ENCODE measurements at regions not wholly inside any gene's neighbourhood (a gene's known extent, or its start where the extent isn't known, plus 50 kb on each side); places are given as distances from the start of the nearest gene placed in this dataset.
"Not testable (repeated sequence)": the region's sequence is repeated elsewhere in the genome, so short reads cannot be mapped to it uniquely, and the experiment has no call there.

DNA sequence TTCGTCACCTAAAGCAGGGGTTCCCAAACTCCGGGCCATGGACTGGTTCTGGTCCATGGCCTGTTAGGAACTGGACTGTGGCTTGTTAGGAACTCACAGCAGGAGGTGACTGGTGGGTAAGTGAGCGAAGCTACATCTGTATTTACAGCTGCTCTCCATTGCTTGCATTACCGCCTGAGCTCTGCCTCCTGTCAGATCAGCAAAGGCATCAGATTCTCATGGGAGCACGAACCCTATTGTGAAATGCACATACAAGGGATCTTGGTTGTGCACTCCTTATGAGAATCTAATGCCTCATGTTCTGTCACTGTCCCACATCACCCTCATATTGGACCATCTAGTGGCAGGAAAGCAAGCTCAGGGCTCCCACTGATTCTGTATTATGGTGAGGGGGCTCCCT lies 217.0 kb downstream of the ZFP36L2 start:
- DNase-seq, result no peak

DNA sequence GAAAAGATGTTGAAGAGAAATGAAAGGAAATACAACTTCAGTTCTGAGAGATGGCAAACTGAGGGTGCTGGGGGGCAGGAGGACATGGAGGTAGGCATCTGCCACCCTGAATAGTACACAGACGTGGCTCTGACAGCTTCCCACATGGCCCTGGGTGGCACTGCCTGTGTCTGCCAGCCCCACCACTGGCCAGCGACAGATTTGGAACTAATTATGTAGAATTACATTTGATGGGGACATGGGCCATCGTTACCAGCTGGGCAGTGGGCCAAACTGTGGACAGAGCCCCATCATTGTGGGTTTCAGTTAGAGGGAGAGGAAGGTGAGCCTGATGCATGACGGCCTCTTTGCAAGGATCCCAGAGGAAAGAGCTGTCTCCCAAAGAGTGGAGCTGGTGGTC lies 216.0 kb upstream of the HAAO start:
- DNase-seq, result no peak

DNA sequence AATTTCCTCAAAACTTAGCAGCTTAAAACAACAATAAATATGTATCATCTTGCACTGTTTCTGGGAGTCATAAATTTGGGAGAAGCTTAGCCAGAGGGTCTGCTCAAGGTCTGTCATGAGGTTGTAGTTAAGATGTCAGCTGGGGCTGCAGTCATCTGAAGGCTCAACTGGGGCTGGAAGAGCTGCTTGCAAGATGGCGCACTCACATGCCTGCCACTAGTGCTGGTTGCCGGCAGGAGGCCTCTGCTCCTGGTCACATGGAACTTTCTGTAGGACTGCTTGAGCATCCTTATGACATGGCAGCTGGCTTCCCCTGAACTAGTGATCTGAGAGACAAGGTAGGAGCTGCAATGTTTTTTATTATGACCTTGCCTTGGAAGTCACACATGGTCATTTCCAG lies 215.5 kb upstream of the HAAO start:
- DNase-seq, result no peak

DNA sequence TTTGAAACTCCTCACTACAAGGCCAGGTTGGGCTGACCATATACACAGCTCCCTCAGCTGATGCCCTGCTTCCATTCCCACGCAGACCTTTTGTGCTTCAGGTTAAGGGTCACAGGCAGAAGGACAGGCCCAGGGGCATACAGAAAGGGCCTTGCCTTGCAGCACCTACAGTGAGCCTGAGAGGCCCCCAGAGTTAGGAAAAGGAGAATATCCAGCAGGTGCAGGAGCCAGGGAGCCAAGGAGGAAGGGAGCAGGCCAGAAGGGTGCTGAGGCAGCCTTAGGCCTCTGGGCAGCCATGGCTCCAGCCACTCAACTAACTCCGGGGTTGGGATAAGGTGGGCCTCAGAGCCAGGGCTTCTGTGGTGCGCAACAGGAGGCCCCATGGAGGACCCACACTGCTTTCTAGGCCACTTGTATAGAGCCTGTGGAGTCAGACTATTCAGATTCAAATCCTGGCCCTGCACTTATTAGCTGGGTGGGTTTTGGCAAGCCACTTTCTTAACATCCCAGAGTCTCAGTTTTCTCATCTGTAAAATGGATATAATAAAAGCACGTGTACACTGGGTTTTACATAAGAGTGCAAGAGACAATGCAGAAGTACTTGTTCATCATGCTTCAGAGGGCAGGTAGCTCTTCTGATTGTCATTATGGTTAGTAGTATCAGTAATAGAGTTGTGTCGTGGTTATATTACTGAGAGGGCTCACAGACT lies 214.6 kb upstream of the HAAO start:
- DNase-seq, result no peak

DNA sequence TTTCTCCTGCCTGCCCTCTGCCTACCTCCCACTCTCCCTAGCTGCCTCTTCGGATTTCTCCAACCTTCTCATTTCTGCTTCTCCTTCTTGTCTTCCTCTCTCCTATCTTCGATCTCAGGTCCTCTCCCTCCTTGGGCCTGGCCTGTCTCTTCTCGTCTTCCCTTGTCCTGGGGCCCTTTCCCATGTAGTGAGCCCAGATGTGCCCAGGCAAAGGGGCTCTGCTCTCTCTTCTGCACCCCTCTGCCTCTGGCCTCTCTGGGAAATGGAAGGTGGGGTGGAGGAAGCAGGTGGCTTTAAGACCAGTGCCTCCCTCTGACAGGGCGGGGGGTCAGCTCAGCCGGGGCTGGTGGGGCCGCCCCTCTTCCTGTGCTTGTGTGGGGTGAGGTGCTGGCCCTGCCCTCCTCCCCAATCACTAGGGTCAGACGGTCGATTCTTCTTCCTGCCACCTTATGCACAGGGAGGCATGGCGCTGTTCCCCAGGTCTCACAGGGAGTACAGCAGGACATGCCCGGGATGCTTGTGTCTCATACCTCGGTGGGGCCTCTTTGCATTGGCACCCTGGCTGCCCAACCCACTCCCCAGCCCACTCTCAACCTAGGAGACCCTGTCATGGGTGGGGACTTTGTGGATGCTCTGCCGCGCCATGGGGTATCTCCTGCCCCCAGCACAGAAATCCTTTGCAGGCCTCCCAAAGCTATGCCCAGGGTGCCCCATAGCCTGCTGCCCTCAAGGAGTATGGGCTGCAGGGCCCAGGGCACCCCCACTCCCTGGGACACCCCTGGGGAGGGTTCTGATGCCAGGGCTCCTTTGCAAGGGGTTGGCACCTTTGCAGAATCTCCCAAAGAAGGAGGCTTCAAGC lies 213.8 kb upstream of the HAAO start:
- DNase-seq, result no peak

DNA sequence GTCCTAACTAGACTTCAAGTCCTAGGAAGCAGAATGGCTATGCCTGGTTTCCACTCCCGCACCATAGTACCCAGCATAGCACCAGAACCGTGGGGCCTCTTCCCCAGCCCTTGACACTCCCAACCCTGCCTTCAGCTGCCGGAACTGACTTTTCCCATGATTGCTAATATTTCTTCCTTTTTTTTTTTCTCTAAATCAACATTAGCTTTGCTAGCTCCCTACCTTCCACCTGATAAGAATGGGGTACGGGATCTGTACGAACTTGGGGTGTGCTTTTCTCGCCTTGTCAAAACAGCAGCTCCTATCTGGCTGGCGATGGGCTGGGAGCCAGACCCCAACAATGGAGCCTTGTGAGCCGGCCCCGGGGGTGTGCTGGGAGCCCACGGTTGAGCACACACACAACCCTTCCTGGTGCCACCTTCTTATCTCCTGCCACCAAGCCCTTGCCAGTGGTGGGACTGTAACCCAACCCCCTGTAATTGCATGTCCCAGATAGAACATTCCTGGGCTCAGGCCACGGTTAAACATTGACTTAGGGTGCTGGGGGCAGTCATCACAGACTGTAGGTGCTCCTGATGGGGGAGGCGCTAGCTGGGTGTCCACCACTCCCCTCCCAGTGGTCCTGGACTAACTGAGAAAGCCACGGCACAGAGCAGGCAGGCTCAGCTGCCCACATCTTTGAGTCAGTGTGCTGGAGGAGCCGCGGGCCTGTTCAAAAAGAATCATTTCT lies 213.0 kb upstream of the HAAO start:
- no peak for DNase-seq

DNA sequence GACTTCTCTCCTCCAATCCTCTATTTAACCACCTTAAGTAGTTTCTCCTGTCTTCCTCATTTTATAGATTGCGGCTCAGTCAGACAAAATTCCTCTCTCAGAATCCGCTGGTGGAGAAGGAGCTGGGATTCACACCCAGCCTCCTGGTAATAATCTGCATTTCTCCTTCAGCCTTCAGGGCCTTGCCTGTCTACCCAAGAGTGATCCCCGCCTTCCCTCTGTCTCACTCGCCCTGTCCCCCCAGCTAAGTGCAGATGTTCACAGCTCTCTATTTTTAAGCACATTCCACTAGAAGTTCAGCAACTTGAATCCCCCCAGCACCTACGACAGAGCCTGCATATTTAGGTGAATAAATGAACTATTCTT lies 212.5 kb upstream of the HAAO start:
- DNase-seq, result no peak

DNA sequence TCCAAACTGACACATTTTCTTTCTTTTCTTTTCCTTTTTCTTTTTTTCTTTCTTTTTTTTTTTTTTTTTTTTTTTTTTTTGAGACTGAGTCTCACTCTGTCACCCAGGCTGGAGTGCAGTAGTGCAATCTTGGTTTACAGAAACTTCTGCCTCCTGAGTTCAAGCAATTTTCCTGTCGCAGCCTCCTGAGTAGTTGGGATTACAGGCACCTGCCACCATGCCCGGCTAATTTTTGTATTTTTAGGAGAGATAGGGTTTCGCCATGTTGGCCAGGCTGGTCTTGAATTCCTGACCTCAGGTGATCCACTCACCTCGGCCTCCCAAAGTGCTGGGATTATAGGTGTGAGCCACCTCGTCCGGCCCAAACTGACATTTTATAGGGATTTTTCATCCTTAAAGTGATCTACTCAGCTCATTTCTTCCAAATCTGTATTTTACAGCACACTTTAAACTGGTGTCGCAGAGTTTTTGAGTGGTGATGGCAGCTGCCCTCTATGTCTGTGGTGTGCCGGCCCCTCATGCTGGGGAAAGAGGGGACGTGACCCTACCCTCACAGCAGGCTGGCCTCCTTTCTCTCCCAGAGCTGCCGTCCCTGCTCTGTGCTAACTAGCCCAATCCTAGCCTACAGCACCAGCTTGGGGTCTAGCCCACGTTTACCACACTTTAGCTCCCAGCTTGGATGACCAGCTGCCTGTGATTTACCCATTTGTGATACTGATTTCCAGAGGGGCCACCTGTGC lies 211.9 kb upstream of the HAAO start:
- DNase-seq, result not testable (repeated sequence)

DNA sequence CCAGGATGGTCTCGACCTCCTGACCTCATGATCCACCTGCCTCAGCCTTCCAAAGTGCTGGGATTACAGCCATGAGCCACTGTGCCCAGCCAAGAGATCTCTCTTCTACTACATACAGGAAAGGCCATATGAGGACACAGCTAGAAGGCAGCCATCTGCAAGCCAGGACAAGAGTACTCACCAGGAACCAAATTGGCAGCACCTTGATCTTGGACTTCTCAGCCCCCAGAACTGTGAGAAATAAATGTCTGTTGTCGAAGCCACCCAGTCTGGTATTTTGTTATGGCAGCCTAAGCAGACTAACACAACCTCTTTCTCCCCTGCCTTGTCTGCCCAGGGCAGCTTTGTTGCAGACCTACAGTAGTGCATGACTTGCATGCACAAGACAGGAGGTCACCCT lies 211.3 kb upstream of the HAAO start:
- DNase-seq, result no peak

DNA sequence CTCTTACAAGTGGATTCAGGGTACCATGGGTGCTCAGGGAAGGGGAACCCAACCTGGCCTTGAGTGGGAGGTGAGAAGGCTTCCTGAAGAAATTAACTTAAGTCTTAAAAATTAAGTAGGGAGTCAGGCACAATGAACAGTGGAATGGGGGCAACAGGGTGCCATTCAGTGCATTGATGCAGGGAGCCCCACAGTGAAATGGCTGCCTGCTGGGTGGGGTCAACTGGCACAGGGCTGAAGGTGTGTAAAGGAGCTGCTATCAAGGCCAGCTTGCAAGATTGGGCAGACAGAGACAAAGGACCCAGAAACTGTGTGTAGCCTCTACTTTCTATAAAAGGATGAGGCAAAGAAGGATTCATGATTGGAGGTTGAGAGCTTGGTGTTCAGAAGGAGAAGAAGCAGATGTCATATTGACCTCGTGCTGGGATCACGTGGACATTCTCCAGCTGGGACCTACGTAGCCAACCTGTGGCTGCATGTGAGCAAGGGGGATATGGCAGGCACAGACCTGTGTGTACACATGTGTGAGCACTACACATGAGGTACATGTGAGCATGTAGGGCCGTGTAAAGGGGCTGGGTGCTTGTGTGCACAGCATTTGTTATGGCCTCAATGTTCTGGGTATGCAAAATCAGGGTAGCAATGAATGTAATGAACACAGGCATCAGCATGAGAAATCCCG lies 209.5 kb upstream of the HAAO start:
- no peak for DNase-seq

DNA sequence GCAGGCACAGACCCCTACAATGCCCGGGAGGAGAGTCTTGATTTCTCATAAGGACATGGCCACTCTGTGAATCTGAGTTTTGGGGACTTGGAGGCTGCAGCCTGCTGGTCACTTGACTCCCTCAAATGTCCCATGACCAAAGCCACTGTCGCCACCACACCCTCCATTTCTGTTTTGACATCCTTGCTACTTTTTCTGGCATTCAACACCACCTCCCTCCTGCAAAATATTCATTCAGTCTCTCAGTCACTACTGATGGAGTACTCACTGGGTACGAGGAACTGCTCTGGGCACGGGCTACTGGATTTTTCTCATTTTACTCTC lies 208.6 kb upstream of the HAAO start:
- DNase-seq, result no peak

DNA sequence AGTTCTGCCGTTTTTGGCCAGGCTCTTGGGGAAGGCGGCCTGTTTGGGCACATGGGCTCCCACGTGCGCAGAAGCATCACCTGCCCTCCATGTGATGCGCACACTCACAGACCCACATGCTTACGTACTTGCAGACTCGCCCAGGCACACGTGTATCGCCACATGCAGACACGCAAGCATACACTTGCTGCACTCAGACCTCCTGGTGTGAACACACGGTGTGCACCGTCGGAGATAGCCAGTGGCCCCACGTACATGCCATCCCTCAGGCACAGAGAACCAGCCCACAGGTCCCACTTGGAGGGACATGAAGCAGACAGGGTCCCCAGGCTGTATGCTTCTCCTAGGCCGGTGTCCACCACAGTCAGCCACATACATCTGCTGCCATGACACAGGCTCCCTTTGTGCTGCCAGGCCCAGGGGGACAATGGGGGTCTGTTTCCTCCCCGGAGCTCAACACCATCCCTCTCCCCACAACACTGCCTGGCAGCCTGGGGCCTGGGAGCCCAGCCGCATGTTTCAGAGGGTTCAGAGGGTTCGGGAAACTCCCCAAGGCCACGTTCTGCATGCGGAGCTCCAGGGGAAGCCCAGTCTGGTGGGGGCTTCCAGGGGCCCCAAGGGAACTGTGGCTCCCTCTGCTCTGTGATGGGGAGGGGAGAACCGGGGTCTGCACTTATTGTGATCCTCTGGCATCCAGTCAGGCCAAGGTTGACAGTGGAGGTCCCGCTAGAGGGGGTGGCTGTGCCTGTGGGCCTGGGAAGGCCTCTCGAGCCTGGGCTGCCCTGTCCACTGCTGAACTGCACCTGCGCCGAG lies 208.1 kb upstream of the HAAO start:
- no peak for DNase-seq

DNA sequence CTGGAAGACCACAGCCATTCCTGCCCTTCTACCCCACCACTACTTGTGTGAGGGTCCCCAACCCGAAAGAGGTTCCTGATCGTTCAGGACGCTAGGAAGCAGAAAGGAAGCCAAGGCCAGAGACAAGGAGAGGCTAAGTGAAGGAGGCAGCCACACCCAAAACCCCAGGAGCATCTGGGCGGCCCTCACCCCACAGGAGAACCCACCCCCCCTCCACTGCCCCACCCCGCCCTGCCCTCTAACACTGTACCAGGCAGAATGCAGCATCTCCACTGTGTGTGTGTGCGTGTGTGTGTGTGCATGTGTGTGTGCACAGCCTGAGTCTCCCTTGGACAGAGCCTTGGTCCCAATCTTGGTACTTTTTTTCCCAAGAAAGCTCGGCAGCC lies 207.5 kb upstream of the HAAO start:
- DNase-seq, result no peak

DNA sequence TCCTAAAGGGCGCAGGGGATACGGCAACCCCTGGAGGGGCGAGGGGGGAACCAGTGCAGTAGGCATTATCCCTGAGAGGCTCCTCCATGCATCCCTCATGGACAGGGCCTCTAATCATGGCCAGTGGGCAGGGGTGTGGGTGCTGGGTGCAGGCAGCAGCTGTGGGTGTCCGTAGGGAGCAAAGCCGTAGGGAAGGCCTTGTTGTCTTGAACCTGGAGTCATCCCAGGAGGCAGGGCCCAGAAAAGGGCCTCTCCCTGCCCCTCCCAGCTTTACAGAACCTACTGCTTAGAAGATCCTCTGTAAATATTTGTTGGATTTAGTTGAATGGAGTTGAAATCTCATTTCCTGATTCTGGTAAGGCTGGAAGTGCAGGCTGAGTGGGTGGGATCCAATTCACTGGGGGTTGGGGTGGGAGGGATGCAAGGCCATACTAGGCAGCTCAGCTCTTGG lies 207.0 kb upstream of the HAAO start:
- DNase-seq, result no peak

DNA sequence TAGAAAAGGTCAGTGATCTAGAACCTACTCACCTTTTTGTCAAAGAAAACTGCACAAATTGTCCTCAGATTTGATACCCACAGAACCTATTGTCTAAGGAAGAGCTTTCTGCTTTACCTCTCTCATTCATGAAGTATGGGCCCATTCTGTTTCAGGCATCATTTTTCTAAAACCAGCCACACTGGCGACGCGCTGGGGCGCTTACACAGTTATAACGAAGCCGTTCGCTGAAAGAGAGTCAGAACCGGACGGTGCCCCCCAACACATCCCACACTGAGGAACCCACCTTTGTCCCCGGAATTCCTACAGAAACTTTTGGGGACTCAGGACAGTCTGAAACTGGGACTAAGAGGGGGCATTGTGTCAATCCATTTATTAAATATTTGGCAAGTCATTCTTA lies 206.3 kb upstream of the HAAO start:
- no peak for DNase-seq

DNA sequence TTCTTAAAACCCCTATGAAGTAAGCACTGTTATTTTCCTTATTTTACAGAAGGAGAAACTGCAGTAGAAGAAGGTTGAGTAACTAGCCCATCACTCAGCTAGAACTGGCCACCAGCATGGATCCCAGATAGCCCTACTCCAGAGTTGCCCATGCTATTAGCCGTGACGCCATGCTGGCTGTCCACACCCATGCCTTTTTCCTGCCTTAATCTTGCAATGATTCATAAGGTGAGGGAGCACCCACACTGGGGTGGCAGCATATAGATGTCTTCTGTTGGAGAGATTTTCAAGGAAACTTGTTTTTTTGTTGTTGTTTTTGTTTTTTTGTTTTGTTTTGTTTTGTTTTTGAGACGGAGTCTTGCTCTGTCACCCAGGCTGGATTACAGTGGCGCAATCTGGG lies 204.1 kb upstream of the HAAO start:
- no peak for DNase-seq

DNA sequence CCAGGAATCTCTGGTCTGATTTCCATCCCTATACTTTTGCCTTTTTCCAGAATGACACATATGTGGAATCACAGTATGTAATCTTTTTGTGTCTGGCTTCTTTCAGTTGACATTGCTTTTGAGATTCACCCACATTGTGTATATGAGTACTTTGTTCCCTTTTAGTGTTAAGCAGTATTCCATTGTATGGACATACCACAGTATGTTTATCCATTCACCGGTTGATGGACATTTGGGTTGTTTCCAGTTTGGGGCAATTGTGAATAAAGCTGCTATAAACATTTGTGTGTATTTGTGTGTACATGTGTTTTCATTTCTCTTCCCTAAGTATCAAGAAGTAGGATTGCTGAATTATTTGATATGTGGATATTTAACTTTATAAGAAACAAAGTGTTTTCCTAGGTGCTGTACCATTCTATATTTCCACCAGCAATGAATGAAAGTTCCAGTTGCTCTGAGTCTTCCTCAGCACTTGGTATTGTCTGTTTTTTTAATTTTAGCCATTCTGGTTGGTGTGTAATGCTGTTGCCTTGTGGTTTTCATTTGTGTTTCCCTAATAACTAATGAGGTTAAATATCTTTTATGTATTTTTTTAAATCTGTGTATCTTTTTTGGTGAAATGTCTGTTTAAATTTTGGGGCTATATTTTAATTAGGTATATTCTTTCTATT lies 203.5 kb upstream of the HAAO start:
- DNase-seq, result no peak

DNA sequence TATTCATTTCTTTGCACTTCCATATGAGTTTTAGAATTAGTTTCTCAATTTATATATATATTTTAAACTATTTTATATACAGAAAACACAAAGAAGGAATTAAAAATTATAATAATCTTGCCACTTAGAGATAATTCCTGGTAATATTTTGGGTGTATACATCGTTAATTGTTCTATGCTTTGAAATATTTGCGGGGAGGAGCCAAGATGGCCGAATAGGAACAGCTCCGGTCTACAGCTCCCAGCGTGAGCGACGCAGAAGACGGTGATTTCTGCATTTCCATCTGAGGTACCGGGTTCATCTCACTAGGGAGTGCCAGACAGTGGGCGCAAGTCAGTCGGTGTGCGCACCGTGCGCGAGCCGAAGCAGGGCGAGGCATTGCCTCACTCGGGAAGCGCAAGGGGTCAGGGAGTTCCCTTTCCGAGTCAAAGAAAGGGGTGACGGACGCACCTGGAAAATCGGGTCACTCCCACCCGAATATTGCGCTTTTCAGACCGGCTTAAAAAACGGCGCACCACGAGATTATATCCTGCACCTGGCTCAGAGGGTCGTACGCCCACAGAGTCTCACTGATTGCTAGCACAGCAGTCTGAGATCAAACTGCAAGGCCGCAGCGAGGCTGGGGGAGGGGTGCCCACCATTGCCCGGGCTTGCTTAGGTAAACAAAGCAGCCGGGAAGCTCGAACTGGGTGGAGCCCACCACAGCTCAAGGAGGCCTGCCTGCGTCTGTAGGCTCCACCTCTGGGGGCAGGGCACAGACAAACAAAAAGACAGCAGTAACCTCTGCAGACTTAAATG lies 197.1 kb upstream of the HAAO start:
- not testable (repeated sequence) for DNase-seq

DNA sequence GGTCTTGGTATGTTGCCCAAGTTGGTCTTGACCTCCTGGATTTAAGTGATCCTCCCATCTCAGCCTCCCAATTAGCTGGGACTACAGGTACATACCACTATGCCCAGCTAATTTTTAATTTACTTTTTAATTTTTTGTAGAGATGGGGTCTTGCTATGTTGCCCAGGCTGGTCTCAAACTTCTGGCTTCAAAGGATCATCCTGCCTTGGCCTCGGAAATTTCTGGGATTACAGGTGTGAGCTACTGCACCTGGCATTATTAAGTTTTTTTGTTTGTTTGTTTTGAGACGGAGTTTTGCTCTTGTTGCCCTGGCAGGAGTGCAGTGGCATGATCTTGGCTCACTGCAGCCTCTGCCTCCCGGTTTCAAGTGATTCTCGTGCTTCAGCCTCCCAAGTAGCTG lies 195.7 kb upstream of the HAAO start:
- not testable (repeated sequence) for DNase-seq

Data from activated gamma-delta T cell treated with Interleukin-2 at 50 U/mL for 16 hours (primary cell).